HG03571 (cell line): ENCODE measurements at regions not wholly inside any gene's neighbourhood (a gene's known extent, or its start where the extent isn't known, plus 50 kb on each side); places are given as distances from the start of the nearest gene placed in this dataset.
"Not testable (repeated sequence)": the region's sequence is repeated elsewhere in the genome, so short reads cannot be mapped to it uniquely, and the experiment has no call there.

ENCODE experiments used
- ATAC-seq: cut with Tn5 transposase; IDR thresholded peaks from one replicate; pipeline ENCODE4 v1.9.1; 2021; ENCODE audit not compliant: unreplicated experiment

DNA sequence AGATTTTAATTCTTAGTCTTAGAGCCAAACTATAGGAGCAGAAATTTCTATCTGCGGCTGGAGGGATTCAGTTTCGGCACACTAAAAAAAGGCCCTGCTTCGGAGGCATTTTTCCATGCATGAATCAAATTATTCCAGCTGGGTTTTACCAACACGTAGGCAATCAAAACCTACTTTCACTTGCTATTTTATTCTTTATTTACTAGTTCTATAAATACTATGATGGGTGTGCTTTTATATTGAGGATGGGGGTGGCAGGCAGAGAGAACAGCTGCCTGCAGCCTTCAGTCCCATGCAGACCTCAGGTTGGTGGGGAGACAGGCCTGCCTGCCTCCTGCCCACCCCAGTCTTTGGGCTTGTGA, 609.8 kb downstream of the BCOR start:
- no peak for ATAC-seq

DNA sequence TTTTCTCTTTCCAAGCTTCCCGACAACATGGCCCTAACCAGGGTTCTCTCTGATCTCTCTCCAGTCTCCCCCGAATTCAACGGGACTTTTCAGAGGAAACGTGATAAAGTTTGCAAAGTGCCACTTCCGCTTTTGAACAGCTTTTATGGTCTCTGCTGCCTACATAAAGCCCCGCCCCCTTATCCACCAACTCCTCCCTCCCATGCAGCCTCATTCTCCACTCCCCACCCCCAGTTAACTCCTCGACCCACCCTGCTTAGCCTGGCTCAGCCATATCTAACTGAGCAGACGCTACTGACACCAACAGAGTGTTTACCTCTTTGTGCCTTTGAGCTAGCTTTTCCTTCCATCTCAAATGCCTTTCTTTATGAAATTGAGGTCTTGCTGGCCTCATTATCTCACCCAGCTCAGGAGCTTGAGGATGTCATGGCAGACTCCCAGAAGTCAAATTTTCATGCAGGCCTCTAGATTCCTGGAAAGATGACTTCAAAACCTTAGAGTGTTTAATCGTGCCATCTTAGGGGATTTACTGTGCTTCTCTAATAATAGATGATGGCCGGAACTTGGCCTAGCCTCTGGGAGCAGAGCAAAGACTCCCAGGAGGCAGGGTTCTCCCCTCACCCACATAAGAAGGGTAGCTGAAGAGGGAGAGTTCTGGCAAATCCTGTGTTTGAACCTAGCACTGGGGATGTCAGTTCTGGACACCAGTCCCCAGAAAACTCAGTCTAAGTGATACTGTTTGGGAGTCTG, 606.0 kb downstream of the BCOR start:
- peak; percentile 60 for ATAC-seq

DNA sequence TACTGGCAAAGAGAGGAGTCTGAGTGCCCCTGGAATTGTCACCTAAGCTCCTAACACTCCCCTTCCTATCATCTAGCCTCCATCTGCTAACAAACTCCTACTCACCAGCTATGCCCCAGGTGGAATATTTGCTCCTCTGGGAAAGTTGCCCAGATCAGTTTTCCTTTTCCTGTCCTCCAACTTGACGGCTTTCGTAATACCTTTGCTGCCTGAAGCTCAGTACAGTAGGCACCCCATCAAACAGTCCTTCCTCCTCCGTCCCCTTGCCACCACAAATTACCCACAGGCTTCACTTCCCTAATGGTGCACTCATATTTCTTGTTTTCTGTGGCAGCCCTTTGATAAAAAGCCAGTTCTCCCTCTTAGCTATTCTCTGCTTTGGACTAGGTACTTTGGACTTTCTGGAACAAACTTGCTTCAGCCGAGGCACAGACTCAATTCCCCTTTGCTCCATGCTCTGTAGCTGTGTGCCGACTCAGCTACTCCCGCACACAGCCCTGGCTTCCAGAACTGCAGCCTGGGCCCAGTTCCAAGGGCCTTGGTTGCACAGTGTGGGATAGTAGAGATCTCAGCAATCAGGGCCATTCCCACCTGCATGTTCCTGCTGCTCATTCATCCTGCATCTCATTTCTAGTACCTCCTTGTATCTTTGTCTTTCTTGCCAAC, 605.1 kb downstream of the BCOR start:
- ATAC-seq, result no peak

DNA sequence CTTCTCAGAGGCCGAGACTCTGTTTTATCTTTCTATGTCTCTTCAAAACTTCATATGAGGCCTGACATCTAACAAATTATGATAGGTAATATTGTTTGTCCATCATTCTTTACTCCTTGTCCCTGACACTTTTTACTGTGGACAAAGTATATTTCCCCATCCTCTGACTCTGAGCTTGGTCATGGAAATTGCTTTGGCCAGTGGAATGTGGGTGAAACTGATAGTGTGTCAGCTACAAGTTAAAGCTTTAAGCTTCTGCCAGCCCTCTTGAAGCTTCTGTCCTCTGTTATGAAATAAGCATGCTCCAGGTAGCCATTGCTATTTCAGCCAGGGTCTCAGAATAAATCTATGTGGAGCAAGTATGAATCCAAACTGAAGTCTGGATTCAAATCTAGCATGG, 604.6 kb downstream of the BCOR start:
- ATAC-seq, result no peak

DNA sequence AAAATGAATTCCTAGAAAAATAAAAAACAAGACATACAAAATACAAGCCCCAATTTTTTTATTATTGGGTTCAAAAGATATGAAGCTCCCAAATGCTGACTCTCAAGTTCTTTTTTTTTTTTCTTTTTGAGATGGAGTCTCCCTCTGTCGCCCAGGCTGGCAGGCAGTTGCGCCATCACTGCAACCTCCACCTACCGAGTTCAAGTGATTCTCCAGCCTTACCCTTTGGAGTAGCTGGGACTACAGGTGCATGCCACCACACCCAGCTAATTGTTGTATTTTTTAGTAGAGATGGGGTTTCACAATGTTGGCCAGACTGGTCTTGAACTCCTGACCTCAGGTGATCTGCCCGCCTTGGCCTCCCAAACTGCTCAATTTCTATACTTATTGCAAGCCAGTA, 600.6 kb downstream of the BCOR start:
- ATAC-seq, result not testable (repeated sequence)

DNA sequence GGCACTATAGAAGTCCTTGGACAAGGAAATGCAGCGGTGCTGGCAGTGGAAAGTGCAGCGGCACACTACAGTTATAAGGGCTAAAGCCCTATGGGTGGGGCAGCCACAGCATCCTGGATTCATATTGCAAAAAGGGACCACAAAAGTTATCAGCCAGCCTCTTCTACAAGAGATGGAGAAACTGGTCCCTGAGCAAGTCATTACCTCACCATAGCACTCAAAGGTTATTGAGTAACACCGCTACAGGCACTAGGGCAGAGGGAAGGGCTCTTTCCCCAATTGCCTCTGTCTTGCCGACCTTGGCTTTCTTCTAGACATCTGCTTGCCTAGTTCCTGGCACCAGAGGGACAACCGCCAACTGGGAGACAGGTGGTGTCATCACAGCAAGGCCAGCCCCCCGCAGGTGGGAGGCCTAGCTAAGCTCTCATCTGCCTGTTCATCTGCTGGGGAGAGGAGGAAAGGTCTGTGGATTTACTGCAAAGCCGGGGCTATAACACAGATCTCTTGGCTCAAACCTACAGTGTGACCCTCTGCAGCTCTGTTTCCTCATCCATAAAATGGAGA, 600.0 kb downstream of the BCOR start:
- no peak for ATAC-seq

DNA sequence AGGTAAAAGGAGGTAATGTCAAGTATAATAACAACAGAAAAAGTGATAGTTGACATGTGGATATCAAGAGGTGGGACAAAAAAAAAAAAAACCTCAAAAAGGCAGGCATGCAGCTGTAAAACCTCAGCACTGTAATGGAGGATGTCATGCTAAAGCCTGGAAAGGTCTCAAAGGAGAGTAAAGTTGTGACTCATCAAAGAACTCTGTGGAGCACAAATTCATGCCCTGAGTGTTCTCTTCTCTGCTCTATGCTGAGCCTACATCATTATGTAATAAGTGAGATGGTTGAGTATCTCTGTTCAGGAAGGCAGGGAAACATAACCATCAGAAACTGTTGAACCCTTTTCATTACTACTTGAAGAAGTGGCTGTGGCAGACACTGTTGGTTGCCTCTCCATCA, 597.8 kb downstream of the BCOR start:
- no peak for ATAC-seq

DNA sequence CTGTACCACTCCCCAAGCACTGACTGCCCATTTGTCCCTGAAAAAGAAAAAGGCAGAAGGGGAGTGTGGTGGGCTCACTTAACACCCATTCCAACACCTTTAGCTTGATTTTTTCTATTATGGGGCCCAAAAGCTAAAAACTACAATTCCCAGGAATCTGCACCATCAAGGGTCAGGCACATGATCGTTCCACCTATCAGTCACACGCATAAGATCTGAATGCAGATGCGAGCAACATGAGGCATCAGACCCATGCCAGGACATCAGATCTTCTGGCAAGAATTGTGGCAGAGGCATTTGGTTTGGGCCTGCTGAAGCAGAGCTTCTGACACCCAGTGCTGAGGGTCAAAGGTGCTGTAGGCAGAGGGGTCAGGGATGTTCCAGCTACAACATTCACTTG, 595.9 kb downstream of the BCOR start:
- ATAC-seq, result no peak

DNA sequence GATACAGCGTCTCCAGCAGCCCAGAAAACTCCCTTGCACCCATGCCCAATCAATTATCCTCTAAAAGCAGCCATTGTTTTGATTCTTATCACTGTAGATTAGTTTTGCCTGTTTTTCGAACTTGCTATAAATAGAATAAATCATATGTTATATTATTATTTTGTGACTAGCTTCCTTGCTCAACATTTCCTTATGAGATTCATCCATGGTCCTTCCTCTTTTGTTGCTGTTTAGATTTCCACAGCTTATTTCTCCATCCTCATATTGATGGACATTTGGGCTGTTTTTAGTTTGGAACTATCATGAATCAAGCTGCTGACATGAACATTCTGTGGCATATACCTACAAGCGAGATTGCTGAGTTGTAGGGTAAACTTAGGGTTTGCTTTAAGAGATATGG, 595.3 kb downstream of the BCOR start:
- ATAC-seq, result no peak

DNA sequence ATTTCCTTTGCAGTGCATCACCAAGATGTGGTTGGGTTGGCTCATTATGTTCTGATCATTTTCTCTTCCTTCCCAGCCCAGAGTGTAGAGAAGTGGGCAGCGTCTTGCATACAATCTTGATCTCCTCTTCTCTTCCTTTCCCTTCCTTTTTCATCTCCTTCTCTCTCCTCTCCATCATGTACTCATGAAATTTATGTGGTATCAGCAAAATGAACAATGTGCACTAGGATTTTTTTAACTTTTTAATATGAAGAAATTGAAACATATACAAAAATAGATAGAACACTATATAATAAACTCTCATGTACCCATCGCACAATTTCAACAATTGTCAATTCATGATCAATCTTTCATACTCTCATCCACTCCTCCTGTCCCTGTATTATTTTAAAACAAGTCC, 593.5 kb downstream of the BCOR start:
- ATAC-seq, result no peak

DNA sequence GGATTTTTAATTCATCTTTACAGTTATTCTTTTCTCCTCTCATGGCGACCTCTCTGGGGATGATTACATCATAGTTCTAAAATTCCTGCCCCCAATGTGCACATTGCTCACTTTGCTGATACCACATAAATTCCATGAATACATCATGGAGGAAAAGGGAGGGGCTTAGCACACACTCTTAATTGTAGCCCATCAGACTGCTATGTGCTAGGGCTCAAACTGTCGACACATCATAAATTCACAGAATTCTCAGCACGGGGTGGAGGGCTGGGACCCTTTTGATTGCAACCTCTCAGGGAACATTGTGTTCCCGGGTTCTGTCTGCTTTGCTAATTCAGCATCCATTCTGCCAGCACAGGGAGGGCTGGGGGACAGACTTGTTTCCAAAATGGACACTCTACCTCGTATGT, 592.9 kb downstream of the BCOR start:
- no peak for ATAC-seq

DNA sequence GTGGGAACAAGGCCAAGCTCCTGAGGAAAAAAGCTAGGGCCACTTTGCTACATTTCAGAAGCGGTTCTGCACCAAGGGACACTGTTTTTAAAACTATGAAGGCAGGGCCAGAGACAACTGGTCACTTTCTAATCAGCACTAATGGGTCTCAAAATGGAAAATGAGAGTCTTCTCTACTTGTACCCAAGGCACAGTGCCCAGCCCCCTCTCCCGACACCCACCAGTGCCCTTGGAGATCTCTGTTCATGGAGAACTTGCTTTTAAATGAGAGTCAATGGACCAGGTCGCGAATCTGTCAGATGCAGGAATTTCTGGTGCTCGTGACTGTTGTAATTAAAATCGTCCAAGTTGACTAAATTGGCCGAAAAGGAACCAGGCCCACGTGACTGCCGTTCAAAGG, 591.6 kb downstream of the BCOR start:
- ATAC-seq, result no peak

DNA sequence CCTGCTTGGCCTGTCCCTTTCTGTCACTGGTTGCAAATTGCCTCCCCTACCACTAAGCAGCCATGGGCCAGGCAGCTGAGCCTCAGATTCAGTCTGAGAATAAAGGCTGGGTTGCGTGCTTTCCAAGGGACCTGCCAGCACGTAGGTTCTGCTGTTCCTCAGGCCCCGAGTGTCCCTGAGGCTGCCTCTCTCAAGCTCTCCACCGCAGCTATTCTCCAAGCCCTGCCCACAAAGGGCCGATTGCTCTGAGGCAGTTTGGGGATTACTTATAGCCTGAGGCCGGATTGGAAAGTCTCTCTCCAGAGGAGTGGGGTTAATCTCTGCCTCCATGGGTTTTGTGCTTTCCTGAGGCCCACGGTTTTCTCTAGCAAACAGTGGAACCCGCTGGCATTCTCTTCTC, 590.7 kb downstream of the BCOR start:
- no peak for ATAC-seq

DNA sequence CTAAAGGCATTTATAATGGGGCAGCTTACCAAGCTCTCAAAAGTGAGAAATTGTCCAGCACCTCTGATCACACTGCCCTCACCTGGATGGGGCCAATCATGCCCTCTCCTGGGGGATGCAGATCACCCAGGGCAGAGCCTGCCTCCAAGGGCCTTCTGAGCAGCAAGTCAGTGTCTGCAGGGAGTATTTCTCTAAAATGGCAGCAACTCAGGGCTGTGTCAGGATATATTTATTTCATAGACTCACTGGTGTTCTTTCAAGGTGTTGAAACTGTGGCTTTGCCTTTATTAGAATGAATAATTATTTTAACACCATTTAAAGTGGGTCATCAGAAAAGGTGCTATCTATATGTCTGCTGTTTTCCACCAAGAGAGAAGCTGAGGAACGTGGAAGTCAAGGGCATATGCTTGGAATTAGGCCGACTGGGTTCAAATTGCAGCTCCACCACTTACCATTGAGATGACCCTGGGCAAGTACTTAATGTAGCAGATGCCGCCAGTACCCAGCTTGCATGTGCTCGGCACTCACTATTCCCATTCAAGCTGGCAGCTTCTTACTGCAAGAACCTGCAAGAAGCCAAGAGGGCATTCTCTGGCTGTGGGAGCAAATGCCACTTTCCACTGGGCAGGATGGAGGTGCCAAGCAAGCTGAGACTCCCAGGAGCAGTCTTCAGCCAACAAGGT, 590.0 kb downstream of the BCOR start:
- no peak for ATAC-seq

DNA sequence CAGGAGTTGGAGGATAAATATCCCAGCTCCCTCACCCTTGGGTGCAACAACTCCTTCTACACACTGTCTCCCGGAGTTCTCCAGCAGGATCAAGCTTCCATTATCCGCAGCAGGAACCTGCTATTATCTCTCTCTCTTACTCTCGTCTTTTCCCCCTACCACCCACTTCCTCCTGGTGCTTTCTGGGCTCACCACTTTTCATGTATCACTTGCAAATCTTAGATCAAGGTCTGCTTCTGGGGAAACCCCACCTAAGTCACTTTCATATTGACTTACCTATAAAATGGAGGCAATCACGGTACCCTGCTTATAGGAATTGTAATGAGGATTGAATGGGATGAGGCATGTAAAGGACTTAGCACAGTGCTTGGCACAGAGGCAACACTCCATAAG, 589.5 kb downstream of the BCOR start:
- no peak for ATAC-seq

DNA sequence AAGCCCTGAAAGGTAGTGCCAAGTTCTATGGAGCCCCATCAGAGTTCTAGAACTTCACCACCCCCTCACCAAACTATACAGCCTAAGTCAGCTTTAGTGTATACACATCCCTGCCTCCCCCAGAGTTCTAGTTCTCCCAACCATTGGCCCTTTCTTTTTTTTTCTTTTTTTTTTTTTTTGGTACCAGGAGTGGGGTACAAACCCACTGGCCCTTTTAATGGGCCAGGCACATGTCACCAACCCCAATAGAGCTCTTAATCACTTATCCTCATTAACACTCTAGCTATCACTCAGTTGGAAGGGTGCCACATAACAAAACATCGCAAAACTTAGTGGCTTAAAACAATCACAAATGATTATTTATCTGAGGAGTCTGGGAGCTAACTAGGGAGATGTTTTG, 588.6 kb downstream of the BCOR start:
- no peak for ATAC-seq

DNA sequence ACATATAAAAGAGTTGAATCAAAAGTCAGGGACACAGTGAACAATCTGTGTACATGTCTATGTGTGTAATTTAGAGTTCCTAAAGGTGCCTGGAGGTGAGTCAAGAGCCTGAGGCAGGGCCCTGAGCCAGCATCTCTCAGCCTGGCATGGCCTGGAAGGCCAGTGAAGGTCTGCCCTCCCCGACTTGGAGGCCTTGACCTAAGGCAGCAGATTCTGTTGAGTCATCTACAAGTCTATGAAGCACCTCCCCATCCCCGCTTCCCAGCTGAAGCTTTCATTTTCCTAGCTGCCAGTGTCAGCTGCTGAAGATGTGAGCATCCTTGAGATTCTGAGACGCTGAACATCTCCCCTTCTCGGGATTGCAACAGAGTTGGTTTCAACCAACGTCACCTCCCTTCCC, 583.9 kb downstream of the BCOR start:
- ATAC-seq, result no peak

DNA sequence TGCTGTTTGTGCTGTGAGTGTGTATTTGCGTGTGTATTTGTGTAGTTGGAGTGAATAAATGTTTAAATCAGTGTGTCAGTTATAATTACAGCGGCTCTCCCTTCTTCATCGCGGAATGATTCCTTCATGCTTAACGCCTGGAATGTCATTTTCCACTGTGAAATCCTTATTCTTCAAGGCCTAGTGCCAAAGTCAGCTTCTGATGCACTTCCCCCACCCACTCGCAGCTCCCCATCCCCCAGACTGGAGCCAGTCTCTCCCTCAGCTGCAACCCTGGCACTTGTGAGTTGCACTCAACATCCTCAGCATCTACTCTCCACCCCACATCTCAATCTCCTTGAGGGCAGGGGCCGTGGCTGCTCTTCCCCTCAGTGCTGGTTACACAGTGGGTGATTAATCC, 583.0 kb downstream of the BCOR start:
- ATAC-seq, result no peak

DNA sequence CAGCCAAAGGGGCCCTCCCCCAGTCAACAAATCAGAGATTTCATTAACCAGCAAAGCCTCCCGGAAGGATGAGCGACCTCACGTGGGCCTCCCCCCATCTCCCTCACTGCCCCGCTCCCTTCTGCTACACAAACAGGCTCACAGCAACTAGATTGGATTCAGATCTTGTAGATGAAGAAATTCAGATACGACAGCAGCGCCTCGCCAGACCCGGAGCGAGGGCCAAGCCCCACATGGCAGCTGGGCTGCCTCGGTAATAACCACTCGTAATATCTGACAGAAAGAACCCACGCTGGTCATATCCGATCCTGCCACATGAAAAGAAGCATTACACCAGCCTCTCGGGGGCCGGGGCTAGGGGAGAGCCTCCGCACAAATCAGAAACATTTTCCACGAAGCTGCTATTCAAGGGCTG, 581.3 kb downstream of the BCOR start:
- no peak for ATAC-seq

DNA sequence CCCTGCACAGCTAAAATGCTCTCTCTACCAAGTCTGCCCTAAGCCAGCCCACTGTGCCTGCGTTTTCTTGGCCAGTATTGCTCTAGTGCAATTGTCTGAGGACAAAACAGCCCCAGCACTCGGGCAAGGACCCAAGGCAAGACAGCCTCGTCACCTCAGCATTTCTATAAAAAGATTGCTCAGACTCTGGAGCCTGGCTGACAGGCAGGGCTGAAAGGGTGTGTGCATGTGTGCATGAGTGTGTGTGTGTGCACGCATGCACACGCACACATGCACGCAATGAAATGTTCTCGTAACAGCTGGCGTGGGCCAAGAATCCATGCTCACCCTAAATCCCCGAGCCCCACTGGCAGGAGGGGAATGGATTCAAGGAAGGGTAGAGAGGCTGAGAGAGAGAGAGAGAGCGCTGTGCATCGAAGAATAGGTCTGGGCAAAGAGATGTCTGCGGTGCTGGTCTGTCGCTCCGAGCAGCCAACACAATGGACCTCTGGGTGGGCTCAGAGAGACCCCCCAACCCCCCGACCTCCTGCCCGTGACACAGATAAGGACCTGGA, 579.2 kb downstream of the BCOR start:
- no peak for ATAC-seq

DNA sequence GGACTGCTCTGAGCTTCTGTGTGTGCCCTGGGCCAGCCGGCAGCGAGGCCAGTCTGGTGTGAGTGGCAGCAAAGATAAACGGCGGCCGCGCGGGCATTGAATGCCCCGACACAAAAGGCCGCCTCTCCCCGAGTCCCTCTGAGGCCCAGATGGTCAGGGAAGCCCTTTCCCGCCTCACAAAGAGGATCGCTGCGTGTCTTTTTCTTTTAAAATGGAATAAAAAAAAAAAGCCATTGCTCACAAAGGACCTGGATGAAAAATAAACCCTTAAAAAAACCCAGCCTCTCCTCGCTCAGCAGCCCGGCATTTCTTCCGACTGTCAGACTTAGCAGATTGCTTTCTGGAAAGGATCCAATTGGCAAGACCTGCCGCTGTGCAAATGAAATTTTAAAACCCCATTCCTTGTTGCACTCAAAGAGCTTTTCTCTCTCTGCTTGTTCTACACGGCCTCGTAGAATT, 578.7 kb downstream of the BCOR start:
- no peak for ATAC-seq
